ENCODE measurements at regions not wholly inside any gene's neighbourhood (a gene's known extent, or its start where the extent isn't known, plus 50 kb on each side); places are given as distances from the start of the nearest gene placed in this dataset.

DNA sequence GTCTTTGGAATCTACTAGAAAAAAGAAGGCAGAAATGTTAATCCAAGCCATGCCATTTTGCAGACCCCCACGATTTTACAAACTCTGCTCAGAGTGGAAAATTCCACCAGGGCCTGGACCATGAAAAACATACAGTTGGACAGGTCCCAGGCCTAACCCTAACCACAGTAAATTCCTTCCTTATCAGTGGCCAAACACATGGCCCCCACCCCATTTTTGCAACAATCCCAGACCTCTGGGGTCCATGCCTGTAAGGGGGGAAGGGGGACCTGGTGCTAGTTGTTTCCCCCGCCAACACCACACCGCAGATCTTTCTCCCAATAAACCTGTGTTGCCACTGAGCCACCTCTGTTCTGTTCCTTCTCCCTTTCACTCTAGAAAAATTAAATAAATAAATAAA lies 1352.7 kb downstream of the AMY1C start:
- no peak overlapping the region for H3K4me3 ChIP-seq (ENCODE audit: low read depth, low read length)
- TF ChIP-seq, protein P1, sequence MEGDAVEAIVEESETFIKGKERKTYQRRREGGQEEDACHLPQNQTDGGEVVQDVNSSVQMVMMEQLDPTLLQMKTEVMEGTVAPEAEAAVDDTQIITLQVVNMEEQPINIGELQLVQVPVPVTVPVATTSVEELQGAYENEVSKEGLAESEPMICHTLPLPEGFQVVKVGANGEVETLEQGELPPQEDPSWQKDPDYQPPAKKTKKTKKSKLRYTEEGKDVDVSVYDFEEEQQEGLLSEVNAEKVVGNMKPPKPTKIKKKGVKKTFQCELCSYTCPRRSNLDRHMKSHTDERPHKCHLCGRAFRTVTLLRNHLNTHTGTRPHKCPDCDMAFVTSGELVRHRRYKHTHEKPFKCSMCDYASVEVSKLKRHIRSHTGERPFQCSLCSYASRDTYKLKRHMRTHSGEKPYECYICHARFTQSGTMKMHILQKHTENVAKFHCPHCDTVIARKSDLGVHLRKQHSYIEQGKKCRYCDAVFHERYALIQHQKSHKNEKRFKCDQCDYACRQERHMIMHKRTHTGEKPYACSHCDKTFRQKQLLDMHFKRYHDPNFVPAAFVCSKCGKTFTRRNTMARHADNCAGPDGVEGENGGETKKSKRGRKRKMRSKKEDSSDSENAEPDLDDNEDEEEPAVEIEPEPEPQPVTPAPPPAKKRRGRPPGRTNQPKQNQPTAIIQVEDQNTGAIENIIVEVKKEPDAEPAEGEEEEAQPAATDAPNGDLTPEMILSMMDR (IDR thresholded peaks at IDR 0.05; ENCODE audit: low read depth, low read length) = no peak

DNA sequence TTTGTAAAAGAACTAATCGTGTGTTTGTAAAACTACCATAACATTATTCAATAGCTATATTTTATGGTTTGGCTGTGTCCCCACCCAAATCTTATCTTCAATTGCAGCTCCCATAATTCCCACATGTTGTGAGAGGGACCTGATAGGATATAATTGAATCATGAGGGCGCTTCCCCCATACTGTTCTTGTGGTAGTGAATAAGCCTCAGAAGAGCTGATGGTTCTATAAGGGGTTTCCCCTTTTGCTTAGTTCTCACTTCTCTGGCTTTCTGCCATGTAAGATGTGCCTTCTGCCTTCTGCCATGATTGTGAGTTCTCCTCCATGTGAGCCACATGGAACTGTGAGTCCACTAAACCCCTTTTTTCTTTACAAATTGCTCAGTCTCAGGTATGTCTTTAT lies 1372.3 kb downstream of the AMY1C start:
- no peak overlapping the region for H3K4me3 ChIP-seq (ENCODE audit: low read depth, low read length)
- TF ChIP-seq, protein P1 (IDR thresholded peaks at IDR 0.05; ENCODE audit: low read depth, low read length) = no peak

DNA sequence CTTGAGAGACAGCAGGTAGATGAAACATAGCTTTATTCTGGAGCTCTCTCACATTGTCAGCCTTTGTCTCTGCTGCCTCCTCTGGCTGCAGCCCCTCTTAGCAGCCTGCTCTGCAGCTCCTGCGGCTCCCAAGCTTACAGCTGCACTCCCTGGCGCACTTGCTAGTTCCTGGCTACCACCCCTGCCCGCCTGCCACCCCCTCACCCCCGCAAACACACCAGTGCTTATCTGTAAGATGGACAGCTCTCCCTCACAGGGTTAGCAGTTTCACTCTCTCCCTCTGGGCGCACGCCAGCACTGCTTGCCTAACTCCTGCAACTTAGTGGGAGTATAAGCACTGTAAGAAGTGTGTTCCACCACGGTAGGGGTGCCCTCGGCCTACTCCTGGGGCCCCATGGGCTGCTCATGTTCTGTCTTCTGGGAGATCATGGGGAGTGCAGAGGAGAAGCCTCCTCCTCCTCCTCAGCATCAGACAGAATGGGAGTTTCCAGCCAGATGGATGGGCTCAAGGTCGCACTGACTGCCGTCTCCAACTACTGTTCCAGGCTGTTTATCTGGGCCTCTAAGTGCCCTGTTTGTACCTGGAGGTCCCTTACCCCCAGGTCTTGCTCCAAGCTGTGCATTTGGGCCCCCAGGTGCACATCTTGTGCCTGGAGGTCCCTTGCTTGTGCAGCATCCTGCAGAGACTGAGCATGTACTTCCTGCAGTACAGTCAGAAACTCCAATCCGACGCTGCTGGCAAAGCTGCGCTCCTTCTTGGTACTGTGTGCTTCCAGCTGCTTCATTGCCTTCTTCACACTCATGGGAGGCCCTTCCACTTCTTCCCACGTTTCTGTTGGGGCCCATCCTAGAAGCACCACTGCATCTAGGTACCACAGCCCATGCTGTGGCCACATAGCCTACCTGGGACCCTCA lies 1388.1 kb downstream of the AMY1C start:
- TF ChIP-seq, protein P1 (IDR thresholded peaks at IDR 0.05; ENCODE audit: low read depth, low read length) = no peak
- H3K4me3 ChIP-seq (ENCODE audit: low read depth, low read length) = no peak overlapping the region

DNA sequence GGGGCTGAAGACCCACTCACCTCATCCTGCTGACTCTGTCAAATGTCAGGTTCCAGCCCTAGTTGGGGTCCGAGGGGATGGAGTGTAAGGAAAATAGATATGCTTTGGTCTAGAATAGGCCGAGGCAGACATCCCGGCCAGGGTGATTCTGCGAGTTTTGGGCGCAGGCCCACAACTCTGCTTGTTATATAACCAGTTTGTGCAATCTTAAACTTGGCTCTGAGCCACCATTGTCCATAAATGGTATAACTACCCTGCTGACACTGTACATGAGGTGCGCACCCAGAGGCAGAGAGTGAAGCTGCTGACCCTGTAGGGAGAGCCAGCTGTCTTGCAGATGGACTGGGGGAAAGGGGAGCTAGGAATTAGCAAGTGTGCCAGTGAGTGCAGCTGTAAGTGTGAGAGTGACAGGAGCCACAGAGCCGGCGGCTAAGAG lies 1388.8 kb downstream of the AMY1C start:
- no peak overlapping the region for H3K4me3 ChIP-seq (ENCODE audit: low read depth, low read length)
- TF ChIP-seq, protein P1 (IDR thresholded peaks at IDR 0.05; ENCODE audit: low read depth, low read length) = no peak

DNA sequence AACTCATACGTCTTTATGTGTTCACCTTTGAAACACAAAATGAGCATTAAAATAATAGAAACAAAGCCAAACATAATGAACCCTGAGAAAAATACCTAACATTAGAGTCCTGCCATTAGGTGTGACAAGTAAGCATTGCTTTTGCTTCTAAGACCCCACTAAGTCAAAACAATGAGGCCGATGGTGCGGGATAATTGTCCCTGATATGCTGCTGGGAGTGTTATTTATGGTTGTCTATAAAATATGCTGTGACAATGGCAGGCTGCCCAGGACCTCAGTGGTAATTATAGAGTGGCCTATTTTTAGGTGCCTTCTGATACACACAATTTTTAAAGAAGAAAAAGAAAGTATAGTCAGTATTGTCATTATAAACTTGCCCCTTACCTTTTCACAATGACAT lies 1423.1 kb downstream of the AMY1C start:
- TF ChIP-seq, protein P1 (IDR thresholded peaks at IDR 0.05; ENCODE audit: low read depth, low read length) = no peak

DNA sequence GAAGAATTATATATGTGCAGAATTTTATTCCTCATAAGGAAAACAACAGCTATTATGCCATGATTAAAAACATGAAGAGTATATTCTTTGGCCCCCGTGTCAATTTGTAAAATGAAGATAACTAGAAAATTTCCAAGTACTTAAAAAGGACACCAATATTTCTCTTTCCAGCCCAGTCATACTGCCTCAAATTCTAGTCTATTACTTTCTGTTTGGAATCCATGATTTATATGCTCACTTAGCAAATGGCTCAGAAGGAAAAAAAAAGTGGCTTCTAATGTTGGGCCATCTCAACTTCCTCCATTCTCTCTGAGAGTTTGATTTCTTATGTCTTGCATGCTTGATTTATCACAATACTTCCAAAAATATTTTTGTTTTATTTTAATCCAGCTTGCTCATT lies 1431.1 kb downstream of the AMY1C start:
- no peak overlapping the region for H3K4me3 ChIP-seq (ENCODE audit: low read depth, low read length)
- TF ChIP-seq, protein P1 (IDR thresholded peaks at IDR 0.05; ENCODE audit: low read depth, low read length) = no peak

More for the DNA sequence above, 1423.1 kb downstream of the AMY1C start:
- H3K4me3 ChIP-seq (ENCODE audit: low read depth, low read length) = no peak overlapping the region

DNA sequence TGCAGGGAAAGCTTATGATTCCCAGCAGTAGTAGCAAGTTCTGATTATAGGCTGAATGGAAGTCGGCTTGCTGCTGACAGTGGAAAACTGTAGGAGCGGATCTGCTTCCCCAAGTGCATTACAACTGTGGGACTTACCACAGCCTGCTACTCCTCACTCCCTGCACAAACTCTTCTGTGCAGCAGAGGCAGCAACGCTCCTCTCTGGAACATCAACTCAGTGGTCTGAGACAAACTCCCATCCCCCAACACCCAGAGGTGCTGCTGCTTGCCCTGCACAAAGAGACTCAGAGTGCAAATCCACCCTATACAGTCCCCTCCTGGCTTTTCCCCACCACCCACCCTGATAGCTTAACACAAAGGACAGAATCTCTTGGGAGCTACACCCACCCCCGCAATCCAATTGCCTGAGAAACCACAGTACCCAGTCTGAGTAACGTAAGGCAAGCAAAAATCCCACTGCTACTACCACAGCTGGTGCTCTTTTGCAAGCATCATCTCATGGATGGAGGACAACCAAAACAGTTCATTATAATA lies 1455.2 kb downstream of the AMY1C start:
- H3K4me3 ChIP-seq (ENCODE audit: low read depth, low read length) = no peak overlapping the region
- TF ChIP-seq, protein P1 (IDR thresholded peaks at IDR 0.05; ENCODE audit: low read depth, low read length) = no peak
